SK-N-SH (cell line): ENCODE measurements at regions not wholly inside any gene's neighbourhood (a gene's known extent, or its start where the extent isn't known, plus 50 kb on each side); places are given as distances from the start of the nearest gene placed in this dataset.

Experiments
- CTCF ChIA-PET: fragments of 300-600, 350-600 bp; formaldehyde crosslinking; extraction: SDS; loops from one replicate; lab custom pipeline; 2021; lab: Yijun Ruan, JAX
- POLR2A ChIA-PET: fragments of 350-600 bp; sonication (Branson Sonifier 250); formaldehyde crosslinking; extraction: SDS; loops from one replicate; lab custom pipeline; 2020; ENCODE audit warnings: antibody characterized with exemption, inconsistent platforms; lab: Yijun Ruan, JAX
- DNase-seq: peaks from one replicate; pipeline ENCODE4 v3.0.0; 2012
- H2AFZ ChIP-seq: fragments of 200-600 bp; sonication (generic); 2 replicates; pipeline ENCODE4 v1.8.1; 2016; ENCODE audit warnings: antibody characterized with exemption, mild to moderate bottlenecking, low read depth
- H3F3A ChIP-seq: fragments of 200-600 bp; sonication (generic); replicated peaks from 2 replicates; pipeline ENCODE3; 2016; ENCODE audit warnings: antibody characterized with exemption, mild to moderate bottlenecking; ENCODE audit not compliant: insufficient read depth
- H3K27ac ChIP-seq, 2 experiments: fragments of 200-500 bp in 1 of 2; fragments of 200-600 bp in 1 of 2; sonication (Bioruptor generic) in 1 of 2; sonication (generic), shearing (Covaris generic) in 1 of 2; 2 replicates each; pipeline versions ENCODE4 v1.5.1 to v1.6.1; 2014 to 2016; ENCODE audit warnings: low read depth in 2 of 2, inconsistent platforms in 1 of 2, low read length in 1 of 2, mild to moderate bottlenecking in 1 of 2, mixed read lengths in 1 of 2
- H3K27me3 ChIP-seq: fragments of 200-600 bp; sonication (generic), shearing (Covaris generic); 2 replicates; pipeline ENCODE4 v1.6.1; 2016; ENCODE audit warnings: mixed run types; ENCODE audit not compliant: insufficient read depth
- H3K36me3 ChIP-seq, 2 experiments: fragments of 200-500 bp in 1 of 2; fragments of 200-600 bp in 1 of 2; sonication (Bioruptor generic) in 1 of 2; sonication (generic) in 1 of 2; replicated peaks in 1 of 2; 2 replicates each; pipeline versions ENCODE3 to v1.5.1; 2014 to 2016; ENCODE audit warnings: low read length in 1 of 2, mild to moderate bottlenecking in 1 of 2; ENCODE audit not compliant: insufficient read depth in 2 of 2, control insufficient read depth in 1 of 2
- H3K4me1 ChIP-seq, 2 experiments: fragments of 200-500 bp in 1 of 2; fragments of 200-600 bp in 1 of 2; sonication (Bioruptor generic) in 1 of 2; sonication (generic), shearing (Covaris generic) in 1 of 2; 2 replicates each; pipeline versions ENCODE4 v1.5.1 to v1.6.1; 2014 to 2016; ENCODE audit warnings: low read depth in 1 of 2, low read length in 1 of 2, mixed run types in 1 of 2; ENCODE audit not compliant: insufficient read depth in 2 of 2, control insufficient read depth in 1 of 2
- H3K4me2 ChIP-seq: fragments of 200-600 bp; sonication (generic), shearing (Covaris generic); 2 replicates; pipeline ENCODE4 v1.6.1; 2017; ENCODE audit warnings: mixed run types
- H3K4me3 ChIP-seq, 2 experiments: fragments of 200-500 bp in 1 of 2; fragments of 200-600 bp in 1 of 2; sonication (Bioruptor generic) in 1 of 2; sonication (generic), shearing (Covaris generic) in 1 of 2; 2 replicates each; pipeline versions ENCODE4 v1.5.1 to v1.8.1; 2014 to 2016; ENCODE audit warnings: low read depth in 2 of 2, inconsistent platforms in 1 of 2, low read length in 1 of 2, mild to moderate bottlenecking in 1 of 2, mixed read lengths in 1 of 2, moderate library complexity in 1 of 2
- H3K79me2 ChIP-seq: fragments of 200-600 bp; sonication (generic); 2 replicates; pipeline ENCODE4 v1.8.1; 2017; ENCODE audit warnings: mild to moderate bottlenecking; ENCODE audit not compliant: insufficient read depth
- H3K9ac ChIP-seq: fragments of 200-600 bp; sonication (generic); 2 replicates; pipeline ENCODE4 v1.6.1; 2017; ENCODE audit warnings: mixed run types
- H3K9me2 ChIP-seq: fragments of 200-600 bp; sonication (generic); 2 replicates; pipeline ENCODE4 v1.6.1; 2017; ENCODE audit warnings: mixed run types
- H3K9me3 ChIP-seq: fragments of 200-600 bp; sonication (generic); 2 replicates; pipeline ENCODE4 v1.6.1; 2017; ENCODE audit warnings: mixed run types, mild to moderate bottlenecking, moderate library complexity
- H4K20me1 ChIP-seq: fragments of 200-600 bp; sonication (generic); 2 replicates; pipeline ENCODE4 v1.6.1; 2017; ENCODE audit warnings: mild to moderate bottlenecking, mixed run types; ENCODE audit not compliant: insufficient read depth
- ELF1 ChIP-seq: IDR thresholded peaks from 2 replicates; pipeline ENCODE4 v1.4.0; 2012
- EP300 ChIP-seq, 2 experiments: IDR thresholded peaks; 2 replicates each; pipeline versions ENCODE4 v1.4.0 to v1.6.1; 2012; ENCODE audit warnings: borderline replicate concordance in 1 of 2, low read depth in 1 of 2, low read length in 1 of 2
- FOSL2 ChIP-seq: IDR thresholded peaks from 2 replicates; pipeline ENCODE4 v1.4.0; 2012; ENCODE audit warnings: low read depth, mild to moderate bottlenecking, moderate library complexity, borderline replicate concordance
- FOXJ3 ChIP-seq: sonication (generic); formaldehyde crosslinking; IDR thresholded peaks from 2 replicates; pipeline ENCODE4 v1.5.1; 2020; ENCODE audit warnings: mild to moderate bottlenecking, missing genetic modification reagents
- GABPA ChIP-seq: IDR thresholded peaks from 2 replicates; pipeline ENCODE4 v1.4.0; 2012; ENCODE audit warnings: low read depth, mild to moderate bottlenecking
- JUND ChIP-seq: IDR thresholded peaks from 2 replicates; pipeline ENCODE4 v1.4.0; 2012
- MEF2A ChIP-seq: IDR thresholded peaks from 2 replicates; pipeline ENCODE4 v1.4.0; 2012; ENCODE audit warnings: low read depth, borderline replicate concordance
- NRF1 ChIP-seq: IDR thresholded peaks from 2 replicates; pipeline ENCODE4 v1.6.1; 2012; ENCODE audit warnings: low read depth, mild to moderate bottlenecking, low read length
- RCOR1 ChIP-seq: fragments of 150-350 bp; IDR thresholded peaks from 2 replicates; pipeline ENCODE4 v1.6.1; 2017; ENCODE audit warnings: antibody characterized with exemption, low read length
- RXRA ChIP-seq: IDR thresholded peaks from 2 replicates; pipeline ENCODE4 v1.4.0; 2012; ENCODE audit warnings: low read depth, mild to moderate bottlenecking, borderline replicate concordance
- SMC3 ChIP-seq: IDR thresholded peaks from 2 replicates; pipeline ENCODE4 v1.6.1; 2012; ENCODE audit warnings: low read depth, low read length, improper control_type of control experiment
- YY1 ChIP-seq: IDR thresholded peaks from 2 replicates; pipeline ENCODE4 v1.4.0; 2012; ENCODE audit warnings: low read depth, mild to moderate bottlenecking
- ZBTB33 ChIP-seq: IDR thresholded peaks from 2 replicates; pipeline ENCODE4 v1.4.0; 2012; ENCODE audit warnings: low read depth, borderline replicate concordance
- whole genome bisulfite sequencing: methylation state at CpG from one replicate; pipeline ENCODE4 v1.1.6; 2017; ENCODE audit warnings: low lambda C conversion rate; 5-methylcytosine and 5-hydroxymethylcytosine counted together
- TF ChIP-seq, protein P1 (sequence below): IDR thresholded peaks from 2 replicates; pipeline ENCODE4 v1.4.0; 2012; ENCODE audit warnings: low read depth
- TF ChIP-seq, protein P2 (sequence below): IDR thresholded peaks from 2 replicates; pipeline ENCODE4 v1.4.0; 2012; ENCODE audit warnings: low read depth, borderline replicate concordance
- TF ChIP-seq, protein P3 (sequence below): IDR thresholded peaks from 2 replicates; pipeline ENCODE4; 2012

- peak overlapping the region; percentile 21; the same call in 1 of the 2 replicates for H3K4me2 ChIP-seq
- H3F3A ChIP-seq = no peaks in the 10 kb centered on the region
- H3K9me3 ChIP-seq = peaks cover 14% of the 10 kb centered on the region
- DNase-seq = no peak
- no peaks in the 10 kb centered on the region for H3K79me2 ChIP-seq
- no peaks in the 10 kb centered on the region for H3K9me2 ChIP-seq
- CTCF ChIA-PET = interaction anchor here (0.8 kb wide), 1 partner anchor 402 kb away, joined by 3 read pairs; no protein-coding TSS in a partner anchor
- WGBS = 65% methylated on average over 3 of the region's 3 CpGs
- H3K4me3 ChIP-seq = no peak overlapping the region
- H3K27me3 ChIP-seq = no peaks in the 10 kb centered on the region
- H3K4me1 ChIP-seq = peaks cover 0 to 5% of the 10 kb centered on the region in 2 experiments
- peak overlapping the region; percentile 56; the same call in 1 of the 2 replicates for H3K9ac ChIP-seq
- H2AFZ ChIP-seq = peak overlapping the region; percentile 50; the same call in 1 of the 2 replicates
- no peaks in the 10 kb centered on the region for H3K36me3 ChIP-seq
- peak overlapping the region in 1 of 2 experiments; percentile 87; a peak in 3 of 4 replicates for H3K27ac ChIP-seq
- POLR2A ChIA-PET = no interaction called here
- no peaks in the 10 kb centered on the region for H4K20me1 ChIP-seq
- TF ChIP-seq, protein P1, sequence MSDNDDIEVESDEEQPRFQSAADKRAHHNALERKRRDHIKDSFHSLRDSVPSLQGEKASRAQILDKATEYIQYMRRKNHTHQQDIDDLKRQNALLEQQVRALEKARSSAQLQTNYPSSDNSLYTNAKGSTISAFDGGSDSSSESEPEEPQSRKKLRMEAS = no peak
- TF ChIP-seq, protein P2, sequence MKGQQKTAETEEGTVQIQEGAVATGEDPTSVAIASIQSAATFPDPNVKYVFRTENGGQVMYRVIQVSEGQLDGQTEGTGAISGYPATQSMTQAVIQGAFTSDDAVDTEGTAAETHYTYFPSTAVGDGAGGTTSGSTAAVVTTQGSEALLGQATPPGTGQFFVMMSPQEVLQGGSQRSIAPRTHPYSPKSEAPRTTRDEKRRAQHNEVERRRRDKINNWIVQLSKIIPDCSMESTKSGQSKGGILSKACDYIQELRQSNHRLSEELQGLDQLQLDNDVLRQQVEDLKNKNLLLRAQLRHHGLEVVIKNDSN = no peak
- TF ChIP-seq MEF2A (no peak), RXRA (no peak), NRF1 (no peak)
Observed at GRCh38 chr13:44068169-44068568, 188.5 kb downstream of the LACC1 start.

DNA sequence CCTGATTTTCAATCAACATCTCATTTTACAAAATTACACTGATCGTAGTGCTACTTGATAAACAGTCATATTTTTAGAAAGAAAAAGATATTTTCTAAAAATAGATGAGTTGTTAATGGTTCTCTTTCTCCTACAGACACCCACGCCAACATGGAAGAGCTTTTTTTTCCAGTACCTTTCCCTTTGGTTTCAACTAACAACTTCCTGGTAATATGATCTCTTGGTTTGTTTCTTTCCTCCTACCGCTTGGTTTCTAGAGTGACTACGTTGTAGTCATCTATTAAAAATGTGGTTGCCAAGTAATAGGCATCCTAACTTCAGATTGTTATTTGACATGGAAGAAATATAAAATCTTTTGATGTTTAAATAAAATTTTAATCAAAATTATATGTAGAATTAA is 189.0 kb downstream of the LACC1 start:
- ChIA-PET POLR2A (no interaction called here), CTCF (interaction anchor here (0.8 kb wide), 1 partner anchor 401 kb away, joined by 3 read pairs; no protein-coding TSS in a partner anchor)
- no peaks in the 10 kb centered on the region for H3F3A ChIP-seq
- DNase-seq = no peak
- H3K27me3 ChIP-seq = no peaks in the 10 kb centered on the region
- H4K20me1 ChIP-seq = no peaks in the 10 kb centered on the region
- peak overlapping the region; percentile 21; the same call in 1 of the 2 replicates for H3K4me2 ChIP-seq
- H3K4me3 ChIP-seq = no peak overlapping the region
- peaks cover 0 to 5% of the 10 kb centered on the region in 2 experiments for H3K4me1 ChIP-seq
- H3K36me3 ChIP-seq = no peaks in the 10 kb centered on the region
- peak overlapping the region; percentile 69; the same call in 1 of the 2 replicates for H2AFZ ChIP-seq
- 27% methylated on average over 4 of the region's 4 CpGs for WGBS
- peaks cover 14% of the 10 kb centered on the region for H3K9me3 ChIP-seq
- H3K27ac ChIP-seq = peak overlapping the region in 1 of 2 experiments; percentile 87; a peak in 3 of 4 replicates
- H3K79me2 ChIP-seq = no peaks in the 10 kb centered on the region
- TF ChIP-seq FOXJ3 (CRISPR knock-in tag) (no peak), JUND (peak; percentile 45; the same call in 1 of the 2 replicates), ELF1 (peak; percentile 81), YY1 (peak; percentile 51; the same call in 1 of the 2 replicates), RCOR1 (no peak), SMC3 (no peak), FOSL2 (peak; percentile 43; the same call in 1 of the 2 replicates), GABPA (no peak; the same call in 1 of the 2 replicates), ZBTB33 (no peak), EP300 (IDR thresholded peaks at IDR 0.05; ENCODE audit: borderline replicate concordance in 1 of 2, low read depth in 1 of 2, low read length in 1 of 2) (peak in 1 of 2 experiments; percentile 33; a peak in 1 of 4 replicates)
- TF ChIP-seq, protein P3, sequence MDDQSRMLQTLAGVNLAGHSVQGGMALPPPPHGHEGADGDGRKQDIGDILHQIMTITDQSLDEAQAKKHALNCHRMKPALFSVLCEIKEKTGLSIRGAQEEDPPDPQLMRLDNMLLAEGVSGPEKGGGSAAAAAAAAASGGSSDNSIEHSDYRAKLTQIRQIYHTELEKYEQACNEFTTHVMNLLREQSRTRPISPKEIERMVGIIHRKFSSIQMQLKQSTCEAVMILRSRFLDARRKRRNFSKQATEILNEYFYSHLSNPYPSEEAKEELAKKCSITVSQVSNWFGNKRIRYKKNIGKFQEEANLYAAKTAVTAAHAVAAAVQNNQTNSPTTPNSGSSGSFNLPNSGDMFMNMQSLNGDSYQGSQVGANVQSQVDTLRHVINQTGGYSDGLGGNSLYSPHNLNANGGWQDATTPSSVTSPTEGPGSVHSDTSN = 0 out of 2 replicates have a peak, but pooled peaks have one; percentile 8
- H3K9me2 ChIP-seq = no peaks in the 10 kb centered on the region
- H3K9ac ChIP-seq = peak overlapping the region; percentile 56; the same call in 1 of the 2 replicates
